Activated CD8-positive, alpha-beta T cell treated with anti-CD3 and anti-CD28 coated beads for 36 hours (primary cell): ENCODE measurements at regions not wholly inside any gene's neighbourhood (a gene's known extent, or its start where the extent isn't known, plus 50 kb on each side); places are given as distances from the start of the nearest gene placed in this dataset.
"Not testable (repeated sequence)": the region's sequence is repeated elsewhere in the genome, so short reads cannot be mapped to it uniquely, and the experiment has no call there.

ENCODE experiments used
- ATAC-seq: fragments of 200-7000 bp; cut with Tn5 transposase; one replicate; pipeline ENCODE4 v1.10.0; 2021; ENCODE audit warnings: mild to moderate bottlenecking, moderate library complexity
- CTCF ChIA-PET: fragments of 350-600 bp; sonication (Branson Sonifier 250); formaldehyde crosslinking; loops from one replicate; lab custom pipeline; 2021; ENCODE audit warnings: antibody characterized with exemption; lab: Charles Lee
- POLR2A ChIA-PET: fragments of 350-600 bp; sonication (Branson Sonifier 250); formaldehyde crosslinking; loops from one replicate; lab custom pipeline; 2021; ENCODE audit warnings: antibody characterized with exemption; lab: Charles Lee
- DNase-seq: peaks from one replicate; pipeline ENCODE4 v3.0.0-alpha.2; 2020
- H3K27ac Mint-ChIP-seq: one replicate; pipeline ENCODE4 v1.8.0; 2021; ENCODE audit warnings: mild to moderate bottlenecking, mixed read lengths
- H3K27me3 Mint-ChIP-seq: one replicate; pipeline ENCODE4 v1.8.0; 2021; ENCODE audit warnings: mixed read lengths
- H3K36me3 Mint-ChIP-seq: one replicate; pipeline ENCODE4 v1.8.0; 2021; ENCODE audit warnings: low read depth, mixed read lengths
- H3K4me1 Mint-ChIP-seq: one replicate; pipeline ENCODE4 v1.8.0; 2021; ENCODE audit warnings: low read depth, mixed read lengths
- H3K4me3 Mint-ChIP-seq: one replicate; pipeline ENCODE4 v1.8.0; 2021; ENCODE audit warnings: mild to moderate bottlenecking, moderate library complexity, mixed read lengths
- H3K9me3 Mint-ChIP-seq: one replicate; pipeline ENCODE4 v1.8.0; 2021; ENCODE audit warnings: mixed read lengths
- CTCF ChIP-seq: fragments of 200-600 bp; IDR thresholded peaks from one replicate; pipeline ENCODE4 v1.8.0; 2022; ENCODE audit warnings: antibody characterized with exemption, mild to moderate bottlenecking
- intact Hi-C: fragments of 100-400 bp; cut with micrococcal nuclease; formaldehyde crosslinking; loops from one replicate; pipeline ENCODE4 v1.10.0; 2022

- Mint-ChIP-seq H3K4me1 (no peaks in the 10 kb centered on the region), H3K36me3 (no peaks in the 10 kb centered on the region), H3K9me3 (no peaks in the 10 kb centered on the region), H3K27ac (no peak overlapping the region), H3K27me3 (no peaks in the 10 kb centered on the region), H3K4me3 (no peak overlapping the region)
- no peak for ATAC-seq
- TF ChIP-seq CTCF, result no peak
- intact Hi-C loops, result no loop called here
- DNase-seq, result no peak
- ChIA-PET CTCF (interaction anchor here (1.0 kb wide), 1 partner anchor 354 kb away, joined by 4 read pairs; no protein-coding TSS in a partner anchor), POLR2A (no interaction called here)
Observed at GRCh38 chr21:28391938-28392849, 600.5 kb downstream of the LTN1 start.

DNA sequence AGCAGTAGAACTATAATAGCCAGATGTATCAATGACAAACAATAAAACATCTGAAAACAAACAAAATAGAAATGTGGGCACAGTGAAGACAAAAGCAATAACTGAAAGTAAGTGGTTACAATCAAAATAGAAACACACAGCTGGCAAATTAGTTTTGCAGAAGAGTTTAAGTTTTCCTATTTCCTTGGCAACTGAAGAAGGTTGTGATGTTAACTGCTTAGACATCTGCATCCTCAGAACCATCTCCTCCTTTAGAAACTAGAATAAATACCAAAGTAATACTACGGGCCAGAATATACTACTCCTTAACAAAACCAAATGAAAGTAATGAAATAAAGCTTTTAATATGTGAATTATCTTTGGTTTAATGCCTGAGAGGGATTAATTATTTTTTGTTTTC is 605.5 kb downstream of the LTN1 start:
- TF ChIP-seq CTCF, result no peak

GRCh38 chr21:28385845-28386244 is 606.8 kb downstream of the LTN1 start:
- ChIA-PET POLR2A (no interaction called here), CTCF (no interaction called here)
- intact Hi-C loops, result no loop called here
- no peak for DNase-seq
- no peak overlapping the region for H3K4me3 Mint-ChIP-seq
- no peak for ATAC-seq
- H3K36me3 Mint-ChIP-seq, result no peaks in the 10 kb centered on the region
- H3K27me3 Mint-ChIP-seq, result no peaks in the 10 kb centered on the region
- H3K27ac Mint-ChIP-seq, result no peak overlapping the region
- H3K9me3 Mint-ChIP-seq, result no peaks in the 10 kb centered on the region
- TF ChIP-seq CTCF, result no peak
- H3K4me1 Mint-ChIP-seq, result no peaks in the 10 kb centered on the region

More for the DNA sequence above, 605.5 kb downstream of the LTN1 start:
- POLR2A ChIA-PET, result no interaction called here
- CTCF ChIA-PET, result interaction anchor here (1.1 kb wide), 1 partner anchor 13 kb away, joined by 3 read pairs; no protein-coding TSS in a partner anchor
- Mint-ChIP-seq H3K4me1 (no peaks in the 10 kb centered on the region), H3K4me3 (no peak overlapping the region), H3K27me3 (no peaks in the 10 kb centered on the region), H3K27ac (no peak overlapping the region), H3K9me3 (no peaks in the 10 kb centered on the region), H3K36me3 (no peaks in the 10 kb centered on the region)
- intact Hi-C loops, result no loop called here
- DNase-seq, result no peak
- ATAC-seq, result no peak

DNA sequence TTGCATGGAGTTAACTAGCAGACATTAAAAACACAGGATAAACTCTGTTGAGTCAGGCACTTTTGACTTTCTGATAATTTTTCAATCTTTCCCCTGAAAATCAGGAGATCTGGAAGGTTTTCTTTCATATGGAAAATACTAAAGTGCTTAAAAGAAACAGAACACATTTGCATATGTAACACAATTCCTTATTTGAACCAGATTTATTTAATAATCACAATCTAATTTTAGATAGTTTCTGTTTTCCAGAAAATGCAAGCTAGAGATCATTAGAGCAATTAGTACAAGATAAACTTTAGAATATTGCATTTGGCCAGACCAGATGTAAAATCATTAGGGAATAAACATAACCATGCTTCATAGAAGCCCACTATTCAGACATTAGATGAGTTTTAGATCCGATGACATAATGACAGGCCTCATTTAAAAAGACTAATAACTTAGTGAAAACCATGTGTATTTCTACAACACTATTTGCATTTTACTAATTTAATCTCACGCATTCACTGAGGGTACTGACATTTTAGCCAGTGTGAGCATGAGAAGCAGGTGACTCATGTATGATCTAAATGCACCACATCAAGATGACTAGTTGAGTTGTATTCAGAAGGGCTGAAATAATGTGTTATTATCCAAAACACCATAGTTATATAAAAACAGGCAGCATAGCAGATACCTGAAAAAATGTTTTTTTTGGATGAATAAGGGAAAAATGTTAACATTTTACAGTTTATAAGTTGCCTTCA is 611.5 kb downstream of the LTN1 start:
- intact Hi-C loops, H3K4me1 Mint-ChIP-seq, CTCF ChIA-PET, H3K27ac Mint-ChIP-seq, ATAC-seq, H3K36me3 Mint-ChIP-seq, H3K4me3 Mint-ChIP-seq, POLR2A ChIA-PET, H3K27me3 Mint-ChIP-seq, H3K9me3 Mint-ChIP-seq, DNase-seq: not testable (repeated sequence)

- POLR2A ChIA-PET, result no interaction called here
- intact Hi-C loops, result no loop called here
- DNase-seq (no peak), ATAC-seq (no peak)
- H3K27ac Mint-ChIP-seq, result no peak overlapping the region
- peaks cover 4% of the 10 kb centered on the region for H3K9me3 Mint-ChIP-seq
- no peaks in the 10 kb centered on the region for H3K27me3 Mint-ChIP-seq
- H3K36me3 Mint-ChIP-seq, result no peaks in the 10 kb centered on the region
- no peak for TF ChIP-seq CTCF
- CTCF ChIA-PET, result no interaction called here
- no peak overlapping the region for H3K4me3 Mint-ChIP-seq
- no peaks in the 10 kb centered on the region for H3K4me1 Mint-ChIP-seq
Observed at GRCh38 chr21:28380241-28380640, 612.4 kb downstream of the LTN1 start.
